Mucosa of rectum (tissue), 2 donors: ENCODE measurements at regions not wholly inside any gene's neighbourhood (a gene's known extent, or its start where the extent isn't known, plus 50 kb on each side); places are given as distances from the start of the nearest gene placed in this dataset.
"Not testable (repeated sequence)": the region's sequence is repeated elsewhere in the genome, so short reads cannot be mapped to it uniquely, and the experiment has no call there.

ENCODE experiments used
- H3K27ac ChIP-seq, 2 donors: one replicate each; pipeline ENCODE4 v1.7.0; 2013; ENCODE audit warnings: inconsistent platforms in 2 of 2, low read depth in 2 of 2, low read length in 2 of 2
- H3K27me3 ChIP-seq, 2 donors: one replicate each; pipeline ENCODE4 v1.7.0; 2013; ENCODE audit warnings: low read length in 2 of 2; ENCODE audit not compliant: control insufficient read depth in 2 of 2, insufficient read depth in 2 of 2
- H3K36me3 ChIP-seq, 2 donors: one replicate each; pipeline ENCODE4 v1.7.0; 2013; ENCODE audit warnings: low read length in 2 of 2; ENCODE audit not compliant: control insufficient read depth in 2 of 2, insufficient read depth in 2 of 2
- H3K4me1 ChIP-seq, 2 donors: one replicate each; pipeline ENCODE4 v1.7.0; 2013; ENCODE audit warnings: low read length in 2 of 2, mild to moderate bottlenecking in 1 of 2; ENCODE audit not compliant: control insufficient read depth in 2 of 2, insufficient read depth in 2 of 2
- H3K4me3 ChIP-seq, 2 donors: one replicate each; pipeline ENCODE4 v1.7.0; 2013; ENCODE audit warnings: low read length in 2 of 2
- H3K9ac ChIP-seq, 2 donors: one replicate each; pipeline ENCODE4 v1.7.0; 2013; ENCODE audit warnings: low read length in 2 of 2, low read depth in 1 of 2, mild to moderate bottlenecking in 1 of 2
- H3K9me3 ChIP-seq, 2 donors: one replicate each; pipeline ENCODE4 v1.7.0; 2013; ENCODE audit warnings: low read length in 2 of 2; ENCODE audit not compliant: control insufficient read depth in 2 of 2
- donor health status: healthy.
- donor health status: Normal muscosa, but diverticular disease.

DNA sequence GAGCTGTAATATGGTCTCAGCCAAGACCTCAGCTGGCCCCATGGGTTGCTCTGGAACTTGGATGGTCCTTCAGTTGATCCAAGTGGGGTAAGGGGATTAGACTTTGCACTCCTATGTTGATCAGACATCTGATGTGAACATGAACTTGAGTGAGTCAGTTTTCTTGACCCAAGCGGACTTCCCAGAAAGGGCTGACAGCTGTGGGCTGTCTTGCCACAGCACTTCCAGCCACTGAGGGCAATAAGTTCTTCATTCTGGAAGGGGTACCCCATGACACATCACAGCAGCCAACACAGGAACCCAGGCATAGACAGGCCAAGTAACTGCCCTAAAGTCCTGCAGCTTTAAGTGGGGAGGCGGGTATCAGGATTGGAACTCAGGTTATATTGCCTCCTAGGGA lies 93.9 kb upstream of the USP24 start:
- peaks cover 0 to 3% of the 10 kb centered on the region in 2 donors for H3K27me3 ChIP-seq
- no peak overlapping the region for H3K4me3 ChIP-seq
- H3K9ac ChIP-seq = no peak overlapping the region
- no peaks in the 10 kb centered on the region for H3K4me1 ChIP-seq
- H3K27ac ChIP-seq = no peak overlapping the region
- H3K36me3 ChIP-seq = no peaks in the 10 kb centered on the region
- no peaks in the 10 kb centered on the region for H3K9me3 ChIP-seq

DNA sequence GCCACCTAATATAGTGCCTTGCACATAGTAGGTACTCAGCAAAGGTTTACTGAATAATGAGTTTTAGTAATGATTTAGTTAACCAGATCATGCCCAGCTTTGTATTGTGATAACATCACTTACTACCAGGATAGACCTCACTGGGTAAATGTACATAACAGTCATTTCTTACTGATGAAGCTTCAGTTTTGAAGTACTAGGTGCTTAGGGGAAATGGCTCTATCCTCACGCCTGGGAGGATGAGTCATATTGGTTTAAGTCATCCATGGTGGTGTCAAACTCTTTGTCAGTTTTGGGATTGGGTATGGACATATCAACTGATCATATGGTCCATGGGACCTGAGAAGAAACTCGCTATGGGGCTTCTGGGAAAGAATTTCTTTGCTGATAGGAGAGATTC lies 90.6 kb upstream of the USP24 start:
- peaks cover 0 to 3% of the 10 kb centered on the region in 2 donors for H3K27me3 ChIP-seq
- no peak overlapping the region for H3K4me3 ChIP-seq
- H3K9ac ChIP-seq = no peak overlapping the region
- no peaks in the 10 kb centered on the region for H3K36me3 ChIP-seq
- no peaks in the 10 kb centered on the region for H3K4me1 ChIP-seq
- no peak overlapping the region for H3K27ac ChIP-seq
- H3K9me3 ChIP-seq = no peaks in the 10 kb centered on the region

DNA sequence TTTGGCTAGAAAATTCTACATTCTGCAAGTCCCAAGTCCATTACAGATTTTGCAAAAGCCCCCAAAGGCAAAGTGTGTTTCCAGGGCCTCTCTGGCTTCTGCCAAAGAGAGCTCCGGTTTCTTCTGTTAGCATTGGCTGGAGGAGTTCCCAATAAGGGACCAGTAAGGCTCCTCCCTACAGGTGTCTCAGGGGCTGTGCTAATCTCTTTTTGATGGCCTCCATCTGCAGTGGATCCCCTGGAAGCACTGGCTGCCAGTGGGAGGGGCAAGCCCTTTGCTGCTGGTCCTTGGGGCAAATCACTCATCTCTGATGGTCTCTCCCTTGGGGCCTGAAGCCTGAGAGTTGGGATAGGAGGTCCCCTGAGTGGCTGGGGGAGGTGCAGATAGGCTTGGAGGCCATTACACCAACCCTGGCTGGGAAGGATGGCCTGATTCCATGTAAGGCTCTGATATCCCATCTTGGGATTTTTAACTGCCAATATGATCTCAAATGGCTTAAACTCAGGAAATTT lies 89.1 kb upstream of the USP24 start:
- H3K27ac ChIP-seq = no peak overlapping the region
- H3K4me3 ChIP-seq = no peak overlapping the region
- H3K36me3 ChIP-seq = no peaks in the 10 kb centered on the region
- no peaks in the 10 kb centered on the region for H3K9me3 ChIP-seq
- H3K27me3 ChIP-seq = peaks cover 0 to 3% of the 10 kb centered on the region in 2 donors
- no peak overlapping the region for H3K9ac ChIP-seq
- H3K4me1 ChIP-seq = no peaks in the 10 kb centered on the region

DNA sequence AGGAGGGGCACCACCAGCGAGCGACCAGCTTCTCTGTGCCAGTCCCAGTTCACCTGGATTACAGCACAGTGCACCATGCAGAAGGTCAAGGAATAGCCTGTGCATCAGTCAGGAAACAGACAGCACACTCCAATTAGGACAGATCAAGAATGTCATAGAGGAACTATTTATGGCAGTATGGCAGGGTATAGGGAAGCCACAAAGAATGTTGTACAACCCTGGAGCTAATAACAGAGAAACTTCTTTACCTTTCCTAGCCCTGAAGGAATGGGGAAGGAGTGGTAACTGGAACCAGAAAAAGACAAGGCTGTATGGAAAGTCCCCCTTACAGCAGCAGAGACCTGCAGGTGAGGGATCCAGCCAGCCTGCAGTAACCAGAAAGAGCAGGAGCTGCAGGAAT lies 87.8 kb upstream of the USP24 start:
- H3K36me3 ChIP-seq = no peaks in the 10 kb centered on the region
- no peak overlapping the region for H3K9ac ChIP-seq
- H3K27ac ChIP-seq = no peak overlapping the region
- H3K4me1 ChIP-seq = no peaks in the 10 kb centered on the region
- H3K4me3 ChIP-seq = no peak overlapping the region
- no peaks in the 10 kb centered on the region for H3K9me3 ChIP-seq
- H3K27me3 ChIP-seq = peaks cover 0 to 3% of the 10 kb centered on the region in 2 donors

DNA sequence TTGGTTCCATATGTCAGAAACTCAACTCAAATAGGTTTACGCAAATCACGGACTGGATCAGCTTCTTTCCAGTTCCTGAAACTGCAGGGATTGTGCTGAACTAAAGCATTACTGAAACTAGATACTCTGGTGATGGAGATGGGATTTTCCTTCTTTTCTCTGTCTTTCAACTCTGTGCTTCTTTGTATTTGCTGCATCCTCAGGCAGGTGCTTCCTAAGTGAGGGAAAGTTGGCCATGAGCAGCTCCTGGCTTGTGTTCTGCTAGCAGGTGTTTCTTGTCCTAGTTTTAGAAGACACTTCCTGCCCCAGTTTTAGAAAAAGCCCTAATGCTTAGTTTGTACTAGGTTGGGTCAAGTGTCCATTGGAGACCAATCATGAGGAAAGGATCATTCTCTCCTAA lies 86.7 kb upstream of the USP24 start:
- Histone ChIP-seq H3K4me3 (no peak overlapping the region), H3K36me3 (no peaks in the 10 kb centered on the region), H3K27ac (no peak overlapping the region), H3K4me1 (no peaks in the 10 kb centered on the region), H3K27me3 (peaks cover 0 to 3% of the 10 kb centered on the region in 2 donors), H3K9ac (no peak overlapping the region), H3K9me3 (no peaks in the 10 kb centered on the region)

DNA sequence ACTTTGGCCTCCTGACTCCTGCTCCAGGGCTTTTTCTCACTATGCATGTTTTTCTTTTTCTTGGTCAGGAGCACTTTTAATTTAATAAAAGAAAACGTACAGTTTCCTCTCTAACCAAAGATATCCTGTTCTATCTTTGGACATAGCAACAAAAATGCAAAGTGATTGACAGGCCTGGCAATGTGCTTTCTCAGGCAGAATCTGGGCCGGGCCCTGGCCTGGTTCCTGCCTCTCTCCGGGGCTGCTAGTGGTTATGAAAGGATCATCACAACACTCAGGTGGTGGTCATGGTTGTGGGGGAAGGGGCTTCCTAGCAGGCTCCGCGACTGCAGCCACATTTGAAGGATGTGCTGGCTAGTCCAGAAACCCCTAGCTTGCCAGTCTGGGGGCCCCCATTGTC lies 85.8 kb upstream of the USP24 start:
- H3K36me3 ChIP-seq = no peaks in the 10 kb centered on the region
- no peaks in the 10 kb centered on the region for H3K9me3 ChIP-seq
- peaks cover 0 to 3% of the 10 kb centered on the region in 2 donors for H3K27me3 ChIP-seq
- H3K27ac ChIP-seq = no peak overlapping the region
- no peaks in the 10 kb centered on the region for H3K4me1 ChIP-seq
- H3K4me3 ChIP-seq = no peak overlapping the region
- no peak overlapping the region for H3K9ac ChIP-seq

DNA sequence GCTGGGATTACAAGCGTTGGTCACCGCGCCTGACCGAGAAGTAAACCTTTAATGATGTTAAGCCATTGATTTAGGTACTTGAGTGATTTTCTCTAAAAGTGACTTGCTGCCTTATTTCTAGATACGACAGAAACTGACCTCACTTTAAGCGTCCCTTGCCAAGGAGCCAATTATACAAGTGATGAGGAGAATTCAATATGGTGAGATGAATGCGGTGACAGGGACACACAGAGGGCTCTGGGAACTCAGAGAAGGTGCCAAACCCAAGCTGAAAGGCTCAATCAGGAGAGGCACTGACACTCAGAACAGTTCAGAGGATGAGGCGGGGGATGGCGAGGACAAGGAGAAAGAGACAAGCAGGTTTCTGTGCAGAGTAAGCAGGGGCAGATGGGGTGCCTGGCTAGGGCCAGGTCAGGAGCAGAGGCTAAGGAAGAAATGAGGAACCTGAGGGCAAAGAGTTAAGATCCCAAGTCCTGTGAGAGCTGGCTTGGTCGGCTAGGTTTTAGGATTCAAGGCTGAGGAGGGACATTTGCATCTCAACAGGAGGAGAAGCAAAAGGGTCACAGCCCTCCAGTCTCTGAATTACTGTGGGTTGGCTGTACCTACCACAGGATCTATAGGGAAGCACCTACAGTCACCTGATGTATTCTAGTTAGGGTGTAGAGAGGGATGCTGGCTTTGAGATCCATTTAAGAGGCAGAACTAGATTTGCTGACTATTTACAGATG lies 83.2 kb upstream of the USP24 start:
- Histone ChIP-seq H3K9ac (no peak overlapping the region), H3K27me3 (no peaks in the 10 kb centered on the region), H3K27ac (no peak overlapping the region), H3K4me3 (no peak overlapping the region), H3K36me3 (no peaks in the 10 kb centered on the region), H3K4me1 (no peaks in the 10 kb centered on the region), H3K9me3 (no peaks in the 10 kb centered on the region)

DNA sequence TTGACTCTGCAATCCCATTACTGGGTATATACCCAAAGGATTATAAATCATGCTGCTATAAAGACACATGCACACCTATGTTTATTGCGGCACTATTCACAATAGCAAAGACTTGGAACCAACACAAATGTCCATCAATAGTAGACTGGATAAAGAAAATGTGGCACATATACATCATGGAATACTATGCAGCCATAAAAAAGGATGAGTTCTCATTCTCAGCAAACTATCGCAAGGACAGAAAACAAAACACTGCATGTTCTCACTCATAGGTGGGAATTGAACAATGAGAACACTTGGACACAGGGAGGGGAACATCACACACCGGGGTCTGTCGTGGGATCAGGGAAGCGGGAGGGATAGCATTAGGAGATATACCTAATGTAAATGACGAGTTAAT lies 81.1 kb upstream of the USP24 start:
- not testable (repeated sequence) for H3K9ac ChIP-seq, H3K27ac ChIP-seq

DNA sequence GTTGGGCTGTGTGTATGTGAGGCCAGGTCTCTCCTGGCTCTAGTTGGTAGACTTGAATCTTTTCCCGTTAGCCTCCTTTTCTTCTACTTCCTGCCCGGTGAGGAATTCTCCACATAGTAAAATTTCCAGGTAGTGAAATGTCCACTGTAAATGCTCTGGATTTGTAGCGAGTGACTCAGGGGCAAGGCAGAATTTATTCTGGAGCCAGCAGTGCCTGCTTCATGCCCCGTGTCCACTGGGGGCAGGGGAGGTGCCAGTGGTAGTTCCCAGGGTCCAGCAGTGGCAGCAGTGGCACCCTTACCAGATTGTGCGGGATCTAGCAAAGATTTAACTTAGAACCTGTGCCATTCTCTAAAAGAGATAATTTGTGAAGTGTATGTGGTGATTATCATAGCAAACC lies 74.5 kb upstream of the USP24 start:
- Histone ChIP-seq H3K36me3 (no peaks in the 10 kb centered on the region), H3K27me3 (peaks cover 0 to 2% of the 10 kb centered on the region in 2 donors), H3K9ac (no peak overlapping the region), H3K4me3 (no peak overlapping the region), H3K9me3 (no peaks in the 10 kb centered on the region), H3K27ac (no peak overlapping the region), H3K4me1 (no peaks in the 10 kb centered on the region)

More for the DNA sequence above, 81.1 kb upstream of the USP24 start:
- H3K27me3 ChIP-seq, H3K4me3 ChIP-seq, H3K9me3 ChIP-seq, H3K4me1 ChIP-seq, H3K36me3 ChIP-seq: not testable (repeated sequence)

DNA sequence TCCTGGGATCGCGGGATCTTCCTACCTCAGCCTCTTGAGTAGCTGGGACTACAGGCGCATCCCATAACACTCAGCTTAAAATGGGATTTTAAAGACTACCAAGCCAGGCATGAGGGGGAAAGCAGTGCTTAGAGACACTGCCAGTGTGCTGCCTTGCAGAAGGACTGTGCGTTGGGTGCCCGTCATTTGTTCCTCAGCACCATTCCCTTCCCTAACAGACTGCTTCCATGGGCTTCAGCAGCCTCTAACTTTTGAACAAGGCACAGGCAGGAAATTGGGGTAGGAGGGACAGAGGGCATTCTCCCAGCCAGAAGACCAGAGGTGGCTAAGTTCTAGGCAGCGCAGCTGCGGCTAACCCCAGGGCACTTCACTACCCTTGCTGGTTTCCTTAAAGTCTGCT lies 73.9 kb upstream of the USP24 start:
- no peaks in the 10 kb centered on the region for H3K36me3 ChIP-seq
- no peaks in the 10 kb centered on the region for H3K9me3 ChIP-seq
- H3K27ac ChIP-seq = no peak overlapping the region
- H3K4me3 ChIP-seq = no peak overlapping the region
- no peaks in the 10 kb centered on the region for H3K4me1 ChIP-seq
- H3K27me3 ChIP-seq = peaks cover 0 to 2% of the 10 kb centered on the region in 2 donors
- no peak overlapping the region for H3K9ac ChIP-seq
